Choroid plexus epithelial cell (primary cell): ENCODE measurements at regions not wholly inside any gene's neighbourhood (a gene's known extent, or its start where the extent isn't known, plus 50 kb on each side); places are given as distances from the start of the nearest gene placed in this dataset.

Experiments used
- DNase-seq: peaks from one replicate; pipeline ENCODE4 v3.0.0-alpha.2; 2010; ENCODE audit warnings: low read depth
- H3K4me3 ChIP-seq: 2 replicates; pipeline ENCODE4 v1.5.1; 2011; ENCODE audit warnings: low read depth, mild to moderate bottlenecking, control low read depth, low read length, moderate library complexity
- TF ChIP-seq, protein P1 (sequence below): conservative IDR thresholded peaks from 2 replicates; pipeline ENCODE4 v1.5.1; 2011; ENCODE audit warnings: low read depth, mild to moderate bottlenecking, control low read depth, inconsistent platforms, low read length, moderate library complexity

DNA sequence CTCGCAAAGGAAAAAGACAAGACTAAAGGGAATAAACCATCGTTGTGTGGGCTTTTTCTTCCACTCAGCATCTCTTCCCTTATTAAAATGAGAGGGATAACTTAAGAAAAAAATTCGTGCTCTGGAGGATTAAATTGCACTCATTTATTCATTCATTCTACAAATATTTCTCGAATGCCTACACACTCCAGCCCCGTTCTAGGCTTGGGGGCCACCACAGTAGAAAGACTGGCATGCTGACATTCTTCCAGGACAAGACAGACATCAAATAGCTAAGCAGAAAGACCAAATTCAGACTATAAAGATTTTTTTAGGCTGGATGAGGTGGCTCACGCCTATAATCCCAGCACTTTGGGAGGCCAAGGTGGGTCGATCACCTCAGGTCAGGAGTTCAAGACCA is 65.3 kb upstream of the IL12A start:
- no peak for DNase-seq
- no peak overlapping the region for H3K4me3 ChIP-seq
- TF ChIP-seq, protein P1, sequence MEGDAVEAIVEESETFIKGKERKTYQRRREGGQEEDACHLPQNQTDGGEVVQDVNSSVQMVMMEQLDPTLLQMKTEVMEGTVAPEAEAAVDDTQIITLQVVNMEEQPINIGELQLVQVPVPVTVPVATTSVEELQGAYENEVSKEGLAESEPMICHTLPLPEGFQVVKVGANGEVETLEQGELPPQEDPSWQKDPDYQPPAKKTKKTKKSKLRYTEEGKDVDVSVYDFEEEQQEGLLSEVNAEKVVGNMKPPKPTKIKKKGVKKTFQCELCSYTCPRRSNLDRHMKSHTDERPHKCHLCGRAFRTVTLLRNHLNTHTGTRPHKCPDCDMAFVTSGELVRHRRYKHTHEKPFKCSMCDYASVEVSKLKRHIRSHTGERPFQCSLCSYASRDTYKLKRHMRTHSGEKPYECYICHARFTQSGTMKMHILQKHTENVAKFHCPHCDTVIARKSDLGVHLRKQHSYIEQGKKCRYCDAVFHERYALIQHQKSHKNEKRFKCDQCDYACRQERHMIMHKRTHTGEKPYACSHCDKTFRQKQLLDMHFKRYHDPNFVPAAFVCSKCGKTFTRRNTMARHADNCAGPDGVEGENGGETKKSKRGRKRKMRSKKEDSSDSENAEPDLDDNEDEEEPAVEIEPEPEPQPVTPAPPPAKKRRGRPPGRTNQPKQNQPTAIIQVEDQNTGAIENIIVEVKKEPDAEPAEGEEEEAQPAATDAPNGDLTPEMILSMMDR = no peak

DNA sequence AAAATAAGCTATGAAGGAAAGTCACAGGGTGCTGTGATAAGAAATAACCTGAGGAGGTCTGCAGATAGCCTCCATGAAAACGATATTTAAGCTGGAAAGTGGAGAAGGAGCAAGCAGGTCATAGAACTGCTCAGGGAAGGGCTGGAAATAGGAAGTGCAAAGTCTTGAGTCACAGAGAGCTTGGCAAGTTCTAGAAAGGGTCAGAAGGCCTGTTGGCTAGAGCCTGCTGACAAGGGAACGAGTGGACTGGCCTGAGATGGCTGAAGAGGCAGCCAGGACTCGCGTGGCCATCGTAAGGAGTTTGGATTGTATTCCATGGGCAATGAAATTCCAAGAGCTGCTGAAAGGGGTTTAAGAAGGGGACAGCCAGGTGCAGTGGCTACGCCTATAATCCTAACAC is 64.7 kb upstream of the IL12A start:
- TF ChIP-seq, protein P1 = no peak
- peak; percentile 34 for DNase-seq
- H3K4me3 ChIP-seq = no peak overlapping the region

DNA sequence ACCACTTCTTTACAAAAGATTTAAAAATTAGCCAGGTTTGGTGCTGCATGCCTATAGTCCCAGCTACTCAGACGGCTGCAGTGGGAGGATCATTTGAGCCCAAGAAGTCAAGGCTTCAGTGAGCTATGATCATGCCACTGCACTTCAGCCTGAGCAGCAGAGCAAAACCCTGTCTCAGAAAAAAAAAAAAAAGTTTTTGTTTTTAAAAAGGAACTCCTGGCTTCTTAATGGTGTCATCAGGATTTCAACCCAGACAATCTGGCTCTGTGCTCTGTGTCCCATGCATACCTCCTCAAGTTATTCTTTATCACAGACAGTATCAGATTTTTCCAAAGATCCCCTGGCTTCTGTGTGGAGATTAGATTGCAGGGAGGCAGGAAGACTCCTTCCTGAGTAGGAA is 64.2 kb upstream of the IL12A start:
- TF ChIP-seq, protein P1 = no peak
- no peak for DNase-seq
- H3K4me3 ChIP-seq = no peak overlapping the region

DNA sequence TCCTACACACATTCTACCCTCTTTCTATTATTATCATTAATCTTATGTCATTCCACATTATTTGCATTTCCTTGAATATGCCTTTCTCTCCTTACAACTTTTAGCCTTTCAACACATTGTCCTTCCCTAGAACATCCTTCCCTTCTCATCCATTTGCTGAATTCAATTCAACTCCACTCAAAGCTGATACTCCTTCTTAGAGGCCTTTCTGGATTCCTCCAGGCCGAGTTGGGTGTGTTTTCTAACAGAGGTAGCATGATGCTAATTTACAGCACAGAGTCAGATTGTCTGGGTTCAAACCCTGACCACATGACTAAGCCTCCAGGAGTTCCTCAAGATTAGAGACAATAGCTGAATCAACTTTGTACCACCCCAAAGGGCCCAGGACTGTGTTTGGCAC is 63.4 kb upstream of the IL12A start:
- DNase-seq = no peak
- TF ChIP-seq, protein P1 = no peak
- H3K4me3 ChIP-seq = no peak overlapping the region

DNA sequence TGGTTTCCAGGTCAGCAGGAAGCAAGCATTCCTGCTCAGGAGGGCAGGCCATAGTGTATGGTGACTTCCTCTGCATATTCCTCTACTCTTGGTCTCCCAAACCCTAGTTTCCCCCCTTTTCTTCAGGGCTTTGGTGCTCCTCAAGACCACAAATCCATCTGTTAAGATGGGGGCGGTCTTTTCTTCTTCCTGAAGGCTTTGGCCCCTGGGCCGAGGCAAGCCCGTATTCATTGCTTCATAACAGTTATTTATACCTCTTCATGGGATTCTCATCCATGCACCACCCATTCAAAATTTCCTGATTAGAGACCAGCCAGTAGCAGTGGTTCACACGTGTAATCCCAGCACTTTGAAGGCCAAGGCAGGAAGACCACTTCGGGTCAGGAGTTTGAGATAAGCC is 62.1 kb upstream of the IL12A start:
- DNase-seq = no peak
- TF ChIP-seq, protein P1 = no peak
- H3K4me3 ChIP-seq = no peak overlapping the region

DNA sequence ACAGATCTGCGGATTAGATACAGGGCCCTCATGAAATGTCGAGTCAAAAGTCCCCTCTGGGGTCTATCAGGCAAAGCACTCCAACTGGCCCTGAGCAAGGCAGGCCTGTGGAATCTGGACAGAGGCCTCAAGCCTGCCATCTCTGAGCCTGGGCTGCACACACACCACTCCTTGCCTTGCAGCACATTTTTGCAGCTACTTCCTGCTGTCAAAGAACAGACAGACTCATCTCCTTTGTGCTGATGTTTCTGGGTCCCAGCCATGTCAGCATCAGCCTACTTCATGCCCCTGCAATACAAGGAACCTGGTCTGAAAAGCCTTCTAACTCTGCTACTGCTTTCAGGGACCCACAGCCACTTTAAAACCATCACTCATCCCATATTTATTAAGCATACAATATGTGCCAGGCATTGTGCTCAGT is 60.6 kb upstream of the IL12A start:
- TF ChIP-seq, protein P1 = no peak
- peak; percentile 49 for DNase-seq
- H3K4me3 ChIP-seq = no peak overlapping the region

DNA sequence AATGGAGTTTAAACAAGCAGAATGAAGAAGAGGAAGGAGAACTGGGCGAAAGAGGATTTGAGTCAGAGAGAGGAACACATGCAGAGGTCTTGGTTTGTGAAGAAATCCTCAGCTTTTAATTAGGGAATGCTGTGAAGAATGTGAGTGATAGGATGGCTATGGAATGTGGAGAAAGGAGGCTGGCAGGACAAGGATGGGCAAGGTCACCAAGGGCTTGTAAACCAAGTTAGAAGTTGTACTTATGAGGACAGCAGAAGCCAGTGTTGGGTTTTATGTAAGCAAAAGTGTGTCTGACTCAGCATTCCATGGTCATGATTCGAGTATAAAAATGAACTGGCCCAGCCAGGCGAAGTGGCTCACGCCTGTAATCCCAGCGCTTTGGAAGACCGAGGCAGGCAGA is 60.0 kb upstream of the IL12A start:
- TF ChIP-seq, protein P1 = no peak
- H3K4me3 ChIP-seq = no peak overlapping the region

More for the DNA sequence above, 60.0 kb upstream of the IL12A start:
- peak; percentile 96 for DNase-seq
